ENCODE measurements at regions not wholly inside any gene's neighbourhood (a gene's known extent, or its start where the extent isn't known, plus 50 kb on each side); places are given as distances from the start of the nearest gene placed in this dataset.

GRCh38 chr3:98979296-98979695, 77.8 kb upstream of the DCBLD2 start:
- no peaks in the 10 kb centered on the region for H3K9me3 ChIP-seq (ENCODE audit: low read length)
- no peak overlapping the region for H3K27ac ChIP-seq (ENCODE audit: low read depth, low read length, poor library complexity, severe bottlenecking)
- H3K9me2 ChIP-seq (ENCODE audit: insufficient read depth, low read length), result no peaks in the 10 kb centered on the region
- no peak overlapping the region for H2AFZ ChIP-seq (ENCODE audit: low read length)
- DNase-seq (ENCODE audit: low spot score), result no peak
- H3K36me3 ChIP-seq (ENCODE audit: insufficient read depth, low read length), result no peaks in the 10 kb centered on the region
- ChIA-PET CTCF (ENCODE audit: unreplicated experiment) (no interaction called here), POLR2A (no interaction called here)
- BruUV-seq (replicated peaks), result no TSS peak
- no peaks in the 10 kb centered on the region for H3K4me1 ChIP-seq (ENCODE audit: insufficient read depth, low read length, poor library complexity, severe bottlenecking)
- no peak overlapping the region for H3K4me3 ChIP-seq (ENCODE audit: low read depth, low read length, poor library complexity, severe bottlenecking)
- TF ChIP-seq, protein P1, sequence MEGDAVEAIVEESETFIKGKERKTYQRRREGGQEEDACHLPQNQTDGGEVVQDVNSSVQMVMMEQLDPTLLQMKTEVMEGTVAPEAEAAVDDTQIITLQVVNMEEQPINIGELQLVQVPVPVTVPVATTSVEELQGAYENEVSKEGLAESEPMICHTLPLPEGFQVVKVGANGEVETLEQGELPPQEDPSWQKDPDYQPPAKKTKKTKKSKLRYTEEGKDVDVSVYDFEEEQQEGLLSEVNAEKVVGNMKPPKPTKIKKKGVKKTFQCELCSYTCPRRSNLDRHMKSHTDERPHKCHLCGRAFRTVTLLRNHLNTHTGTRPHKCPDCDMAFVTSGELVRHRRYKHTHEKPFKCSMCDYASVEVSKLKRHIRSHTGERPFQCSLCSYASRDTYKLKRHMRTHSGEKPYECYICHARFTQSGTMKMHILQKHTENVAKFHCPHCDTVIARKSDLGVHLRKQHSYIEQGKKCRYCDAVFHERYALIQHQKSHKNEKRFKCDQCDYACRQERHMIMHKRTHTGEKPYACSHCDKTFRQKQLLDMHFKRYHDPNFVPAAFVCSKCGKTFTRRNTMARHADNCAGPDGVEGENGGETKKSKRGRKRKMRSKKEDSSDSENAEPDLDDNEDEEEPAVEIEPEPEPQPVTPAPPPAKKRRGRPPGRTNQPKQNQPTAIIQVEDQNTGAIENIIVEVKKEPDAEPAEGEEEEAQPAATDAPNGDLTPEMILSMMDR (conservative IDR thresholded peaks at IDR 0.05; ENCODE audit: low read length), result no peak
- no peak for TF ChIP-seq EZH2phosphoT487 (IDR thresholded peaks at IDR 0.05; ENCODE audit: borderline replicate concordance, low read depth, low read length)
- H4K20me1 ChIP-seq (ENCODE audit: insufficient read depth, low read length), result no peaks in the 10 kb centered on the region
- no peaks in the 10 kb centered on the region for H3K79me2 ChIP-seq (ENCODE audit: insufficient read depth, low read depth, low read length)
- intact Hi-C loops (cut with micrococcal nuclease; ENCODE audit: unreplicated experiment), result no loop called here
- H3K4me2 ChIP-seq (ENCODE audit: low read length), result no peak overlapping the region

DNA sequence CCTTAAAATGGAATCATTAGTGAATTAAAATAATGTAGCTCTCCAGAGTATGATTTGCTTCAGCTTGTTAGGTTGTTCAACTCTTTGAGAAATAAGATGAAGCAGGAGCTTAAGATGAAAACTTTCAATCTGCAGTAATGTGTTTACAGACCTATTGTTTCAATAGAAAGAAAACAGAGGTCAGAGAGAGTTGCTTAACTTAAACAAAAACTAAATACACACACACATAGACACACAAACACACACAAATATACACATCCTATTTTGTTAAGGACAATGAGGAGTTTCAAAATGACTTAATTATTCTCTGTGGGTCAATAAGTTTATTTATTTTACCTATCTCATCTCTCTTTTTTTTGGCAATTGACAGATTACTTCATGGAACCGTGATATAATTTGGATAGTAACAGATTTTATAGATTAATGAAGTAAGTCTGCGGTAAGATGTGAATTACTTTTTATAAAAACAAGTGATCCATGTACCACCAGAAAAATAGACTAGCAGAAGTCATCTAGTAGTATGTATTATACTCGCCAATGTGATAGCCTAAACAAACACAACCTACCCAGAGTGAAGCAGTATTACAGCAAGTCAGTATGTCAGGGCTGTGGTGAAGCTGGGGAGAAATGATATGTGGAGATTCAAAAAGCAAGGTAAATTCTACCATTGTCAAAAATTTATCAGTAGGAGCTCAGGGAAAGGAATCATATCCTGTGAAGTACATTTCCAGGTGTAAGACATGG, 76.7 kb upstream of the DCBLD2 start:
- BruUV-seq (replicated peaks), result no TSS peak

GRCh38 chr3:98977520-98977919, 76.0 kb upstream of the DCBLD2 start:
- H3K9me3 ChIP-seq (ENCODE audit: low read length), result no peaks in the 10 kb centered on the region
- no peak for TF ChIP-seq EZH2phosphoT487 (IDR thresholded peaks at IDR 0.05; ENCODE audit: borderline replicate concordance, low read depth, low read length)
- TF ChIP-seq, protein P1 (conservative IDR thresholded peaks at IDR 0.05; ENCODE audit: low read length), result no peak
- H3K79me2 ChIP-seq (ENCODE audit: insufficient read depth, low read depth, low read length), result no peaks in the 10 kb centered on the region
- POLR2A ChIA-PET, result no interaction called here
- no peaks in the 10 kb centered on the region for H3K9me2 ChIP-seq (ENCODE audit: insufficient read depth, low read length)
- no peak overlapping the region for H3K27ac ChIP-seq (ENCODE audit: low read depth, low read length, poor library complexity, severe bottlenecking)
- no peaks in the 10 kb centered on the region for H3K36me3 ChIP-seq (ENCODE audit: insufficient read depth, low read length)
- no peak for DNase-seq (ENCODE audit: low spot score)
- H3K4me3 ChIP-seq (ENCODE audit: low read depth, low read length, poor library complexity, severe bottlenecking), result no peak overlapping the region
- no peak overlapping the region for H3K4me2 ChIP-seq (ENCODE audit: low read length)
- no TSS peak for BruUV-seq (replicated peaks)
- intact Hi-C loops (cut with micrococcal nuclease; ENCODE audit: unreplicated experiment), result no loop called here
- CTCF ChIA-PET (ENCODE audit: unreplicated experiment), result no interaction called here
- no peak overlapping the region for H2AFZ ChIP-seq (ENCODE audit: low read length)
- no peaks in the 10 kb centered on the region for H4K20me1 ChIP-seq (ENCODE audit: insufficient read depth, low read length)
- H3K4me1 ChIP-seq (ENCODE audit: insufficient read depth, low read length, poor library complexity, severe bottlenecking), result no peaks in the 10 kb centered on the region

More for the DNA sequence above, 76.7 kb upstream of the DCBLD2 start:
- Histone ChIP-seq H3K4me3 (ENCODE audit: low read depth, low read length, poor library complexity, severe bottlenecking) (no peak overlapping the region), H3K9me3 (ENCODE audit: low read length) (no peaks in the 10 kb centered on the region), H3K4me1 (ENCODE audit: insufficient read depth, low read length, poor library complexity, severe bottlenecking) (no peaks in the 10 kb centered on the region), H3K79me2 (ENCODE audit: insufficient read depth, low read depth, low read length) (no peaks in the 10 kb centered on the region), H2AFZ (ENCODE audit: low read length) (no peak overlapping the region), H3K27ac (ENCODE audit: low read depth, low read length, poor library complexity, severe bottlenecking) (no peak overlapping the region), H3K4me2 (ENCODE audit: low read length) (no peak overlapping the region), H4K20me1 (ENCODE audit: insufficient read depth, low read length) (no peaks in the 10 kb centered on the region), H3K36me3 (ENCODE audit: insufficient read depth, low read length) (no peaks in the 10 kb centered on the region), H3K9me2 (ENCODE audit: insufficient read depth, low read length) (no peaks in the 10 kb centered on the region)
- intact Hi-C loops (cut with micrococcal nuclease; ENCODE audit: unreplicated experiment), result no loop called here
- ChIA-PET CTCF (ENCODE audit: unreplicated experiment) (no interaction called here), POLR2A (interaction anchor here (0.6 to 0.7 kb wide), 2 partner anchors 33 to 127 kb away, joined by 3 read pairs; no protein-coding TSS in a partner anchor)
- TF ChIP-seq, protein P1 (conservative IDR thresholded peaks at IDR 0.05; ENCODE audit: low read length), result no peak
- TF ChIP-seq EZH2phosphoT487 (IDR thresholded peaks at IDR 0.05; ENCODE audit: borderline replicate concordance, low read depth, low read length), result no peak
- no peak for DNase-seq (ENCODE audit: low spot score)
